Mesendoderm (in vitro differentiated cells): ENCODE measurements at regions not wholly inside any gene's neighbourhood (a gene's known extent, or its start where the extent isn't known, plus 50 kb on each side); places are given as distances from the start of the nearest gene placed in this dataset.
"Not testable (repeated sequence)": the region's sequence is repeated elsewhere in the genome, so short reads cannot be mapped to it uniquely, and the experiment has no call there.

Experiments used
- DNase-seq: peaks from one replicate; pipeline ENCODE4 v3.0.0; 2013
- H2AK5ac ChIP-seq: 2 replicates; pipeline ENCODE4 v1.6.1; 2013; ENCODE audit warnings: low read length, inconsistent platforms
- H2BK120ac ChIP-seq: 2 replicates; pipeline ENCODE4 v1.6.1; 2013; ENCODE audit warnings: low read depth, mild to moderate bottlenecking, low read length, moderate library complexity, mixed read lengths
- H2BK15ac ChIP-seq: replicated peaks from 2 replicates; pipeline ENCODE4 v1.6.1; 2013; ENCODE audit warnings: low read depth, mild to moderate bottlenecking, moderate library complexity
- H2BK5ac ChIP-seq: 2 replicates; pipeline ENCODE4 v1.6.1; 2013; ENCODE audit warnings: low read length, inconsistent platforms
- H3K18ac ChIP-seq: 2 replicates; pipeline ENCODE4 v1.6.1; 2013; ENCODE audit warnings: mild to moderate bottlenecking, low read length, mixed read lengths
- H3K23ac ChIP-seq: one replicate; pipeline ENCODE4 v1.6.1; 2013; ENCODE audit warnings: low read length
- H3K27ac ChIP-seq: 2 replicates; pipeline ENCODE4 v1.5.1; 2013; ENCODE audit warnings: low read depth, mild to moderate bottlenecking, inconsistent platforms, low read length, moderate library complexity
- H3K27me3 ChIP-seq: 2 replicates; pipeline ENCODE4 v1.6.1; 2013; ENCODE audit warnings: low read length, control low read depth, mild to moderate bottlenecking, inconsistent platforms; ENCODE audit not compliant: insufficient read depth, poor library complexity
- H3K36me3 ChIP-seq: 2 replicates; pipeline ENCODE4 v1.6.1; 2013; ENCODE audit warnings: low read length, inconsistent platforms; ENCODE audit not compliant: control insufficient read depth, insufficient read depth
- H3K4ac ChIP-seq: one replicate; pipeline ENCODE4 v1.6.1; 2013; ENCODE audit warnings: low read depth, mild to moderate bottlenecking, low read length, moderate library complexity
- H3K4me1 ChIP-seq: 2 replicates; pipeline ENCODE4 v1.6.1; 2013; ENCODE audit warnings: low read depth, low read length, inconsistent platforms; ENCODE audit not compliant: control insufficient read depth
- H3K4me2 ChIP-seq: 2 replicates; pipeline ENCODE4 v1.6.1; 2013; ENCODE audit warnings: low read length
- H3K4me3 ChIP-seq: 2 replicates; pipeline ENCODE4 v1.5.1; 2013; ENCODE audit warnings: mild to moderate bottlenecking, low read length
- H3K56ac ChIP-seq: one replicate; pipeline ENCODE4 v1.6.1; 2013; ENCODE audit warnings: low read length
- H3K79me1 ChIP-seq: 2 replicates; pipeline ENCODE4 v1.6.1; 2013; ENCODE audit warnings: low read length, inconsistent platforms
- H3K79me2 ChIP-seq: 2 replicates; pipeline ENCODE4 v1.6.1; 2013; ENCODE audit warnings: mild to moderate bottlenecking, low read length; ENCODE audit not compliant: control insufficient read depth, insufficient read depth
- H3K9ac ChIP-seq: 2 replicates; pipeline ENCODE4 v1.6.1; 2013; ENCODE audit warnings: low read length, inconsistent platforms
- H4K5ac ChIP-seq: one replicate; pipeline ENCODE4 v1.6.1; 2013; ENCODE audit warnings: low read length
- H4K8ac ChIP-seq: one replicate; pipeline ENCODE4 v1.6.1; 2013; ENCODE audit warnings: low read depth, mild to moderate bottlenecking, control low read depth, low read length, moderate library complexity
- WGBS: extraction: QIAGEN DNeasy Blood & Tissue Kit; methylation state at CpG from one replicate; pipeline ENCODE4 v1.1.7; 2013; ENCODE audit warnings: low lambda C conversion rate, missing lambda C conversion rate; ENCODE audit not compliant: insufficient coverage; ENCODE audit errors: extremely low coverage; 5-methylcytosine and 5-hydroxymethylcytosine counted together

DNA sequence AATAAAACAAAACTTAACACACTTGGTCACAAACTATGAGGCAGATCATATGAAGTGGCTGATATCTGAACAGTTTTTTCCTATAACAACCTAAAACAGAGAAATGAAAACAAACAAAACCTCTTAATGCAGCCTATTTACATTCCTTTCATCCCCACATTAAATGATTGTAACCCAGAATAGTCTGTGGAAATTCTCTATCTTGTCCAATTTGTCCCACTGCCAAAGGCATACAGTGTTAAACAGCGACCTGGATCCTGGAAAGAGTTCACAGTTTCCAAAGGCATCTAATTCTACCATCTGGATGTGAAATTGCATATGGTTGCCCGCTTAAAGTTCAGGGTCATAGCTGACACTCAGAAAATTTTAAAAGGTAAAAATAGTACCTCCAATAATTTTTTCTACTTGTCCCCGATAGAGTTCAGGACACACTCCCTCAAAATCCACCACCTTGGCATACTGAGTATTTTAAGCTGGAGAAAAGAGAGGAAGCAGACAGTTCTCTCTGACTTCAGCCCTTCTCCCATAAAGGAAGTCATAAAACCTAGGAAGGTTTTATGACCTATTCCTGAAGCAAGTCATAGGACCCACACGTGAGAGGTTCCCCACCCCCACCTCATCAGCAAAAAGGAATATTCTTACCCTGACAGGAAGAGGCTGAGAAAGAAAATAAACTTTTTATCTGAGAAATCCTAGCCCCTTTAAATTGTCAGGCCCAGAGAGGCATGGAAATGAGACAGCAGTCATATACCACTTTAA, 270.2 kb downstream of the PAPSS1 start:
- H4K8ac ChIP-seq: no peak overlapping the region
- no peaks in the 10 kb centered on the region for H3K79me1 ChIP-seq
- H3K27ac ChIP-seq: no peak overlapping the region
- no peak overlapping the region for H2BK5ac ChIP-seq
- no peak overlapping the region for H3K9ac ChIP-seq
- H3K36me3 ChIP-seq: no peaks in the 10 kb centered on the region
- no peak overlapping the region for H3K18ac ChIP-seq
- no peak for DNase-seq
- no CpG with 5 or more reads among the region's 4 CpGs for WGBS
- no peaks in the 10 kb centered on the region for H3K4me1 ChIP-seq
- no peaks in the 10 kb centered on the region for H3K79me2 ChIP-seq
- no peak overlapping the region for H2BK120ac ChIP-seq
- H3K4ac ChIP-seq: no peak overlapping the region
- no peak overlapping the region for H3K4me2 ChIP-seq
- no peak overlapping the region for H2BK15ac ChIP-seq
- H3K56ac ChIP-seq: no peak overlapping the region
- H3K4me3 ChIP-seq: no peak overlapping the region
- H3K27me3 ChIP-seq: no peaks in the 10 kb centered on the region
- H2AK5ac ChIP-seq: no peak overlapping the region
- no peak overlapping the region for H4K5ac ChIP-seq
- H3K23ac ChIP-seq: no peak overlapping the region

DNA sequence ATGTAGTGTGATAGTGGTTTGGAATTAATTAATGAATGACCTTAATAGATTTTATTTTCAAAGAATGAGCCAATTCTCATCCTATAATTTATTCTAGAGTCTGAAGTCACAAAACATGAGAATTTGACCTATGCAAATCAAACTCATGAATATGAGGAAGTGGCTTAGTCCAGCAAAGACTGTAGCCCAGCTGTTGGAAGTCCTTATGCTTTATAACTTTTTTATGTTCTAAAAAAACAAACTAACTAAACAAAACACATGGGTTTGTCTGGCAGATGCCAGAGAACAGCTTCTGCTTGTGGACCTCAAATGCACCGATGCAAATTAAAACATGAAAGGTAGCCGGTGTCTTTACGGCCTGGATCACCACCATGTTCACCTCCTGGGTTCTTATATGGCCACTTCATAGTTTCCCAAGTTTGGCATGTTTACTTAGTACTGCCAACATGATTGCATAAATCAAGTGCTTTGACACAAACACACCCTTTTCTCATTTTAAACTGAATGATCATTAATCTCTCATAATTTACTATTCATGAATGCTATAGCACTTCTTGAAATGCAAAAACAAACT, 277.4 kb downstream of the PAPSS1 start:
- WGBS: no CpG with 5 or more reads among the region's 3 CpGs
- Histone ChIP-seq H3K27ac (no peak overlapping the region), H3K36me3 (no peaks in the 10 kb centered on the region), H3K79me2 (no peaks in the 10 kb centered on the region), H3K4me3 (no peak overlapping the region), H4K5ac (no peak overlapping the region), H3K4ac (no peak overlapping the region), H3K4me1 (no peaks in the 10 kb centered on the region), H2BK5ac (no peak overlapping the region), H2AK5ac (no peak overlapping the region), H3K4me2 (no peak overlapping the region), H4K8ac (no peak overlapping the region), H3K27me3 (no peaks in the 10 kb centered on the region), H2BK120ac (no peak overlapping the region), H3K79me1 (no peaks in the 10 kb centered on the region), H3K9ac (no peak overlapping the region), H3K18ac (no peak overlapping the region), H3K56ac (no peak overlapping the region), H2BK15ac (no peak overlapping the region), H3K23ac (no peak overlapping the region)
- DNase-seq: no peak

DNA sequence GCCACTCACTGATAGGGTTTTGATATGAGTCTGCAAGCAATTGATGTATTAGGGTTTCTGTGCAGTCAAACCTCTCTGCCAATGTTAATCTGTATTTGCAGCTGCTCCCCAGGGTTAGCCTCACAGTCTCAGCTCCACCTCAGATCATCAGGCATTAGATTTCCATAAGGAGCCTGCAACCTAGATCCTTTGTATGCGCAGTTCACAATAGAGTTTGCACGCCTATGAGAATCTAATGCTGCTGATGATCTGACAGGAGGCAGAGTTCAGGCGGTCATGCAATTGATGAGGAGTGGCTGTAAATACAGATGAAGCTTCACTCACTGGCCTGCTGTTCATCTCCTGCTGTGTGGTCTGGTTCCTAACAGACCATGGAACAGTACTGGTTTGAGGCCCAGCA, 280.6 kb downstream of the PAPSS1 start:
- Histone ChIP-seq H3K36me3 (no peaks in the 10 kb centered on the region), H3K27me3 (no peaks in the 10 kb centered on the region), H2BK120ac (no peak overlapping the region), H3K18ac (no peak overlapping the region), H2BK5ac (no peak overlapping the region), H3K79me1 (no peaks in the 10 kb centered on the region), H3K27ac (no peak overlapping the region), H3K56ac (no peak overlapping the region), H3K4me3 (no peak overlapping the region), H3K23ac (no peak overlapping the region), H4K8ac (no peak overlapping the region), H3K4me1 (no peaks in the 10 kb centered on the region), H3K4me2 (no peak overlapping the region), H3K79me2 (no peaks in the 10 kb centered on the region), H4K5ac (no peak overlapping the region), H3K9ac (no peak overlapping the region), H3K4ac (no peak overlapping the region), H2AK5ac (no peak overlapping the region), H2BK15ac (no peak overlapping the region)
- WGBS: no CpG with 5 or more reads among the region's 3 CpGs
- DNase-seq: no peak

DNA sequence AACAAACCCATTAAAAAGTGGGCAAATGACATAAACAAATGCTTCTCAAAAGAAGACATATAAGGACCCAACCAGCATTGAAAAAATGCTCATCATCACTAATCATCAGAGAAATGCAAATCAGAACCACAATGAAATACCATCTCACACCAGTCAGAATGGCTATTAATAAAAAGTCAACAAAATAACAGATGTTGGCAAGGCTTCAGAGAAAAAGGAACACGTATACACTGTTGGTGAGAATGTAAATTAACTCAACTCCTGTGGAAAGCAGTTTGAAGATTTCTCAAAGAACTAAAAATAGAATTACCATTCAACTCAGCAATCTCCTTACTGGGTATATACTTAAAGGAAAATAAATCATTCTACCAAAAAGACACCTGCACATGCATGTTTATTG, 283.6 kb downstream of the PAPSS1 start:
- H3K9ac ChIP-seq, H3K23ac ChIP-seq, H2BK5ac ChIP-seq, H3K4me3 ChIP-seq, H3K4ac ChIP-seq, H3K4me1 ChIP-seq, DNase-seq, H3K4me2 ChIP-seq, H2AK5ac ChIP-seq, H3K79me1 ChIP-seq, H2BK120ac ChIP-seq, H3K18ac ChIP-seq, H4K8ac ChIP-seq, H4K5ac ChIP-seq, H3K79me2 ChIP-seq, H3K27ac ChIP-seq, H2BK15ac ChIP-seq, H3K56ac ChIP-seq, H3K27me3 ChIP-seq, H3K36me3 ChIP-seq: not testable (repeated sequence)
- no CpG with 5 or more reads among the region's 1 CpG for WGBS

DNA sequence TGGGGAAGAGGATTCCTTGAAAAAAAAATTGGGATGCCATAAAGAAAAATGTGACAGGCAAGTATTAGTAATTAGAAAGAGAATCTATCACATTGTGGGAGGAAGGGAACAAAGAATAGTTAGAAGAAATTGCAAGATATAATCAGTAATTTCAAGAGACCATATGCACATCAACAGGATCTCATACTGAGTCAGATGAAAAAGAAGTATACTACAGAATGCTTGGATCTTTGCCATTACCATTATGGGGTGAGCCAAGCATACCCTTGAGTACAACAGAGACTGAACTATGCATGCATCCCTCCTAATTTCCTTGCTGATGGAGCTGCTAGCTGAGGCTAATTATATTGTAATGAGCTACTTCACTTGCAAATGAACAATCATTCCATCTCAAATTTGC, 287.6 kb downstream of the PAPSS1 start:
- H3K23ac ChIP-seq: no peak overlapping the region
- H3K56ac ChIP-seq: no peak overlapping the region
- no peaks in the 10 kb centered on the region for H3K36me3 ChIP-seq
- no peaks in the 10 kb centered on the region for H3K79me1 ChIP-seq
- H2BK5ac ChIP-seq: no peak overlapping the region
- no peak overlapping the region for H3K4ac ChIP-seq
- no peak overlapping the region for H3K4me2 ChIP-seq
- no peak overlapping the region for H3K4me3 ChIP-seq
- no peak overlapping the region for H3K9ac ChIP-seq
- no peaks in the 10 kb centered on the region for H3K27me3 ChIP-seq
- no peak overlapping the region for H2AK5ac ChIP-seq
- no peaks in the 10 kb centered on the region for H3K79me2 ChIP-seq
- no peaks in the 10 kb centered on the region for H3K4me1 ChIP-seq
- no peak overlapping the region for H4K5ac ChIP-seq
- no peak overlapping the region for H4K8ac ChIP-seq
- no peak overlapping the region for H2BK120ac ChIP-seq
- H3K27ac ChIP-seq: no peak overlapping the region
- no peak for DNase-seq
- H2BK15ac ChIP-seq: no peak overlapping the region
- H3K18ac ChIP-seq: no peak overlapping the region
